ENCODE measurements at regions not wholly inside any gene's neighbourhood (a gene's known extent, or its start where the extent isn't known, plus 50 kb on each side); places are given as distances from the start of the nearest gene placed in this dataset.

DNA sequence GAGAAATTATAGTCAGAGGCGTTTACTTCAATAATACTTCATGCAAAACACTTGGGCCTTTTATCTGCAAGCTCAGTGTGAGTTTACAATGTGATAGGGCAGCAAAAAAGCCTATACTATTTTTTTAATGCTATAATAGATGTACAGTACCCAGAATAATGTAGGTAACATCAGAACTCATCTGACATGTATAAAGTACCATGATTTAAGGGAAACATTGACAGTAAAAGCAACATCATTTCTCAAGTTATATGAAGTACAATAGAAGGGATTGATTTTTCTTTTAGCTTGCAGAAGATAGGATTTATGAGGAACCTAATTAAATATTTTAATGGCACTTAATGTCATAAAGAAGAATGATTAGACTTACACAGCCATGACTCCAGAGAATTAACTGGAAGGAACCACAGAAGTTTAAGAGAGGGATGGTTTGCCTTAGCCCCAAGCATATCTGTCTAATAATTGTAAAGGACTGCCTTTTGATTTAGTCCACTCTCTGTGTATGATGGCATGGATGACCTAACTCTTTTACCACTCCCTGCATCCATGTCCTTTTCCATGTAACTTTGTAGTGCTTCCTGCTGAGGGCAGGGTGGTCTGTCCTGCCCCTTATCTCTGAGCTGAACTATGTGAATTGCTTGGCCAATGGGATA lies 55.9 kb upstream of the MIS18BP1 start:
- no peak overlapping the region for H2AK5ac ChIP-seq (ENCODE audit: low read depth, low read length)
- ATAC-seq (ENCODE audit: low read depth) (no peak), DNase-seq (no peak)
- no peak overlapping the region for H2BK5ac ChIP-seq (ENCODE audit: low read depth, low read length, poor library complexity, severe bottlenecking)
- no peak overlapping the region for H2BK120ac ChIP-seq (ENCODE audit: low read depth, low read length)
- dilution Hi-C loops (cut with HindIII; ENCODE audit: low sequenced_read_pairs, unreplicated experiment): no loop called here
- no peaks in the 10 kb centered on the region for H3K9me1 ChIP-seq (ENCODE audit: insufficient read depth, low read length)
- no peak overlapping the region for H3K9ac ChIP-seq (ENCODE audit: low read depth, low read length)
- no peaks in the 10 kb centered on the region for H3K36me3 ChIP-seq (ENCODE audit: control insufficient read depth, insufficient read depth, low read length)
- H3K4ac ChIP-seq (ENCODE audit: low read depth, low read length): no peak overlapping the region
- H4K5ac ChIP-seq (ENCODE audit: low read depth, low read length): no peak overlapping the region
- no peak overlapping the region for H3K18ac ChIP-seq (ENCODE audit: low read depth, low read length)
- H3K56ac ChIP-seq (ENCODE audit: extremely low read depth, insufficient read depth, low read length): no peak overlapping the region
- CTCF ChIA-PET: no interaction called here
- POLR2A ChIA-PET (ENCODE audit: unreplicated experiment): no interaction called here
- no peak overlapping the region for H3K4me3 ChIP-seq (ENCODE audit: insufficient read depth, low read depth, low read length)
- H3K27ac ChIP-seq (ENCODE audit: insufficient read depth, low read length): no peak overlapping the region
- TF ChIP-seq FOS (IDR thresholded peaks at IDR 0.05; ENCODE audit: low read depth, low read length): no peak
- TF ChIP-seq POLR2A (IDR thresholded peaks at IDR 0.05; ENCODE audit: low read depth, low read length): no peak
- no peak for TF ChIP-seq MXI1 (IDR thresholded peaks at IDR 0.05; ENCODE audit: borderline replicate concordance, low read depth, low read length)
- TF ChIP-seq RAD21 (IDR thresholded peaks at IDR 0.05; ENCODE audit: low read length): no peak
- TF ChIP-seq, protein P1, sequence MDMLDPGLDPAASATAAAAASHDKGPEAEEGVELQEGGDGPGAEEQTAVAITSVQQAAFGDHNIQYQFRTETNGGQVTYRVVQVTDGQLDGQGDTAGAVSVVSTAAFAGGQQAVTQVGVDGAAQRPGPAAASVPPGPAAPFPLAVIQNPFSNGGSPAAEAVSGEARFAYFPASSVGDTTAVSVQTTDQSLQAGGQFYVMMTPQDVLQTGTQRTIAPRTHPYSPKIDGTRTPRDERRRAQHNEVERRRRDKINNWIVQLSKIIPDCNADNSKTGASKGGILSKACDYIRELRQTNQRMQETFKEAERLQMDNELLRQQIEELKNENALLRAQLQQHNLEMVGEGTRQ (IDR thresholded peaks at IDR 0.05; ENCODE audit: low read depth, low read length): no peak
- TF ChIP-seq RFX5 (IDR thresholded peaks at IDR 0.05; ENCODE audit: low read depth, low read length): no peak
- no peak for TF ChIP-seq CHD1 (IDR thresholded peaks at IDR 0.05; ENCODE audit: low read depth, low read length)
- no peak for TF ChIP-seq SMC3 (IDR thresholded peaks at IDR 0.05; ENCODE audit: low read depth, low read length)
- no peak for TF ChIP-seq NFE2L2 (IDR thresholded peaks at IDR 0.05; ENCODE audit: low read depth, low read length)
- TF ChIP-seq, protein P2, sequence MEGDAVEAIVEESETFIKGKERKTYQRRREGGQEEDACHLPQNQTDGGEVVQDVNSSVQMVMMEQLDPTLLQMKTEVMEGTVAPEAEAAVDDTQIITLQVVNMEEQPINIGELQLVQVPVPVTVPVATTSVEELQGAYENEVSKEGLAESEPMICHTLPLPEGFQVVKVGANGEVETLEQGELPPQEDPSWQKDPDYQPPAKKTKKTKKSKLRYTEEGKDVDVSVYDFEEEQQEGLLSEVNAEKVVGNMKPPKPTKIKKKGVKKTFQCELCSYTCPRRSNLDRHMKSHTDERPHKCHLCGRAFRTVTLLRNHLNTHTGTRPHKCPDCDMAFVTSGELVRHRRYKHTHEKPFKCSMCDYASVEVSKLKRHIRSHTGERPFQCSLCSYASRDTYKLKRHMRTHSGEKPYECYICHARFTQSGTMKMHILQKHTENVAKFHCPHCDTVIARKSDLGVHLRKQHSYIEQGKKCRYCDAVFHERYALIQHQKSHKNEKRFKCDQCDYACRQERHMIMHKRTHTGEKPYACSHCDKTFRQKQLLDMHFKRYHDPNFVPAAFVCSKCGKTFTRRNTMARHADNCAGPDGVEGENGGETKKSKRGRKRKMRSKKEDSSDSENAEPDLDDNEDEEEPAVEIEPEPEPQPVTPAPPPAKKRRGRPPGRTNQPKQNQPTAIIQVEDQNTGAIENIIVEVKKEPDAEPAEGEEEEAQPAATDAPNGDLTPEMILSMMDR (conservative IDR thresholded peaks at IDR 0.05; ENCODE audit: low read depth, low read length): no peak
- no peak for TF ChIP-seq RCOR1 (IDR thresholded peaks at IDR 0.05; ENCODE audit: insufficient replicate concordance, low read length)
- in situ Hi-C loops (cut with MboI; ENCODE audit: low sequenced_read_pairs): no loop called here
- intact Hi-C loops (cut with micrococcal nuclease): no loop called here
- H3K23ac ChIP-seq (ENCODE audit: low read depth, low read length): no peak overlapping the region
- H2AK9ac ChIP-seq (replicated peaks; ENCODE audit: low read depth, low read length, poor library complexity): no peak overlapping the region
- no peak overlapping the region for H3K4me2 ChIP-seq (ENCODE audit: low read depth, low read length)
- BruUV-seq (replicated peaks): no TSS peak
- no peak overlapping the region for H2BK15ac ChIP-seq (ENCODE audit: low read depth, low read length)
- no peak overlapping the region for H4K8ac ChIP-seq (ENCODE audit: low read depth in 2 of 2, low read length in 2 of 2)
- no peak overlapping the region for H2AFZ ChIP-seq (replicated peaks; ENCODE audit: low read length, poor library complexity)
- no peak overlapping the region for H2BK20ac ChIP-seq (ENCODE audit: low read depth, low read length)
- H4K91ac ChIP-seq (ENCODE audit: insufficient read depth, low read depth, low read length): no peak overlapping the region
- no peaks in the 10 kb centered on the region for H3K4me1 ChIP-seq (ENCODE audit: control insufficient read depth, insufficient read depth, low read length)
- no peaks in the 10 kb centered on the region for H3K79me1 ChIP-seq (ENCODE audit: low read depth in 1 of 2, low read length in 2 of 2)
- WGBS, 2 experiments (ENCODE audit: extremely low coverage in 2 of 2, insufficient read length in 1 of 2): no CpG with 5 or more reads among the region's 1 CpG
- no peaks in the 10 kb centered on the region for H3K9me3 ChIP-seq (ENCODE audit: control insufficient read depth, insufficient read depth, low read length)
- H4K20me1 ChIP-seq (ENCODE audit: insufficient read depth, low read length): no peaks in the 10 kb centered on the region
- H3K27me3 ChIP-seq (ENCODE audit: control insufficient read depth, insufficient read depth, low read length): no peaks in the 10 kb centered on the region
- no peak overlapping the region for H3K14ac ChIP-seq (replicated peaks; ENCODE audit: low read depth, low read length)
